SK-N-SH (cell line): ENCODE measurements at regions not wholly inside any gene's neighbourhood (a gene's known extent, or its start where the extent isn't known, plus 50 kb on each side); places are given as distances from the start of the nearest gene placed in this dataset.

Source experiments
- CTCF ChIA-PET: fragments of 300-600, 350-600 bp; formaldehyde crosslinking; extraction: SDS; loops from one replicate; lab custom pipeline; 2021; lab: Yijun Ruan, JAX
- POLR2A ChIA-PET: fragments of 350-600 bp; sonication (Branson Sonifier 250); formaldehyde crosslinking; extraction: SDS; loops from one replicate; lab custom pipeline; 2020; ENCODE audit warnings: antibody characterized with exemption, inconsistent platforms; lab: Yijun Ruan, JAX
- DNase-seq: peaks from one replicate; pipeline ENCODE4 v3.0.0; 2012
- H2AFZ ChIP-seq: fragments of 200-600 bp; sonication (generic); 2 replicates; pipeline ENCODE4 v1.8.1; 2016; ENCODE audit warnings: antibody characterized with exemption, mild to moderate bottlenecking, low read depth
- H3F3A ChIP-seq: fragments of 200-600 bp; sonication (generic); replicated peaks from 2 replicates; pipeline ENCODE3; 2016; ENCODE audit warnings: antibody characterized with exemption, mild to moderate bottlenecking; ENCODE audit not compliant: insufficient read depth
- H3K27ac ChIP-seq, 2 experiments: fragments of 200-500 bp in 1 of 2; fragments of 200-600 bp in 1 of 2; sonication (Bioruptor generic) in 1 of 2; sonication (generic), shearing (Covaris generic) in 1 of 2; 2 replicates each; pipeline versions ENCODE4 v1.5.1 to v1.6.1; 2014 to 2016; ENCODE audit warnings: low read depth in 2 of 2, inconsistent platforms in 1 of 2, low read length in 1 of 2, mild to moderate bottlenecking in 1 of 2, mixed read lengths in 1 of 2
- H3K27me3 ChIP-seq: fragments of 200-600 bp; sonication (generic), shearing (Covaris generic); 2 replicates; pipeline ENCODE4 v1.6.1; 2016; ENCODE audit warnings: mixed run types; ENCODE audit not compliant: insufficient read depth
- H3K36me3 ChIP-seq, 2 experiments: fragments of 200-500 bp in 1 of 2; fragments of 200-600 bp in 1 of 2; sonication (Bioruptor generic) in 1 of 2; sonication (generic) in 1 of 2; replicated peaks in 1 of 2; 2 replicates each; pipeline versions ENCODE3 to v1.5.1; 2014 to 2016; ENCODE audit warnings: low read length in 1 of 2, mild to moderate bottlenecking in 1 of 2; ENCODE audit not compliant: insufficient read depth in 2 of 2, control insufficient read depth in 1 of 2
- H3K4me1 ChIP-seq, 2 experiments: fragments of 200-500 bp in 1 of 2; fragments of 200-600 bp in 1 of 2; sonication (Bioruptor generic) in 1 of 2; sonication (generic), shearing (Covaris generic) in 1 of 2; 2 replicates each; pipeline versions ENCODE4 v1.5.1 to v1.6.1; 2014 to 2016; ENCODE audit warnings: low read depth in 1 of 2, low read length in 1 of 2, mixed run types in 1 of 2; ENCODE audit not compliant: insufficient read depth in 2 of 2, control insufficient read depth in 1 of 2
- H3K4me2 ChIP-seq: fragments of 200-600 bp; sonication (generic), shearing (Covaris generic); 2 replicates; pipeline ENCODE4 v1.6.1; 2017; ENCODE audit warnings: mixed run types
- H3K4me3 ChIP-seq, 2 experiments: fragments of 200-500 bp in 1 of 2; fragments of 200-600 bp in 1 of 2; sonication (Bioruptor generic) in 1 of 2; sonication (generic), shearing (Covaris generic) in 1 of 2; 2 replicates each; pipeline versions ENCODE4 v1.5.1 to v1.8.1; 2014 to 2016; ENCODE audit warnings: low read depth in 2 of 2, inconsistent platforms in 1 of 2, low read length in 1 of 2, mild to moderate bottlenecking in 1 of 2, mixed read lengths in 1 of 2, moderate library complexity in 1 of 2
- H3K79me2 ChIP-seq: fragments of 200-600 bp; sonication (generic); 2 replicates; pipeline ENCODE4 v1.8.1; 2017; ENCODE audit warnings: mild to moderate bottlenecking; ENCODE audit not compliant: insufficient read depth
- H3K9ac ChIP-seq: fragments of 200-600 bp; sonication (generic); 2 replicates; pipeline ENCODE4 v1.6.1; 2017; ENCODE audit warnings: mixed run types
- H3K9me2 ChIP-seq: fragments of 200-600 bp; sonication (generic); 2 replicates; pipeline ENCODE4 v1.6.1; 2017; ENCODE audit warnings: mixed run types
- H3K9me3 ChIP-seq: fragments of 200-600 bp; sonication (generic); 2 replicates; pipeline ENCODE4 v1.6.1; 2017; ENCODE audit warnings: mixed run types, mild to moderate bottlenecking, moderate library complexity
- H4K20me1 ChIP-seq: fragments of 200-600 bp; sonication (generic); 2 replicates; pipeline ENCODE4 v1.6.1; 2017; ENCODE audit warnings: mild to moderate bottlenecking, mixed run types; ENCODE audit not compliant: insufficient read depth
- FOXJ3 ChIP-seq: sonication (generic); formaldehyde crosslinking; IDR thresholded peaks from 2 replicates; pipeline ENCODE4 v1.5.1; 2020; ENCODE audit warnings: mild to moderate bottlenecking, missing genetic modification reagents
- MEF2A ChIP-seq: IDR thresholded peaks from 2 replicates; pipeline ENCODE4 v1.4.0; 2012; ENCODE audit warnings: low read depth, borderline replicate concordance
- MXI1 ChIP-seq: IDR thresholded peaks from 2 replicates; pipeline ENCODE4 v1.6.1; 2012; ENCODE audit warnings: mild to moderate bottlenecking, low read depth, low read length, improper control_type of control experiment
- RAD21 ChIP-seq: IDR thresholded peaks from 2 replicates; pipeline ENCODE4 v1.6.1; 2012; ENCODE audit warnings: mild to moderate bottlenecking, low read length
- RFX5 ChIP-seq: IDR thresholded peaks from 2 replicates; pipeline ENCODE4 v1.6.1; 2012; ENCODE audit warnings: mild to moderate bottlenecking, improper control_type of control experiment, low read length
- TAF1 ChIP-seq: IDR thresholded peaks from 2 replicates; pipeline ENCODE4 v1.6.1; 2012; ENCODE audit warnings: low read depth, mild to moderate bottlenecking, low read length, moderate library complexity, borderline replicate concordance
- TEAD4 ChIP-seq: IDR thresholded peaks from 2 replicates; pipeline ENCODE4 v1.4.0; 2012; ENCODE audit warnings: mild to moderate bottlenecking, borderline replicate concordance; ENCODE audit not compliant: insufficient read depth
- USF1 ChIP-seq: IDR thresholded peaks from 2 replicates; pipeline ENCODE4 v1.4.0; 2012; ENCODE audit warnings: low read depth, borderline replicate concordance
- WGBS: methylation state at CpG from one replicate; pipeline ENCODE4 v1.1.6; 2017; ENCODE audit warnings: low lambda C conversion rate; 5-methylcytosine and 5-hydroxymethylcytosine counted together
- TF ChIP-seq, protein P1 (sequence below): fragments of 200-600 bp; sonication (generic); IDR thresholded peaks from 2 replicates; pipeline ENCODE4 v1.6.1; 2017; ENCODE audit warnings: antibody characterized with exemption, mild to moderate bottlenecking, moderate library complexity
- TF ChIP-seq, protein P2 (sequence below): fragments of 150-350 bp; IDR thresholded peaks from 2 replicates; pipeline ENCODE4 v1.6.1; 2016; ENCODE audit warnings: mild to moderate bottlenecking, low read depth, low read length

GRCh38 chr12:72978999-72979398, 706.8 kb downstream of the TRHDE start (continued):
- TF ChIP-seq, protein P1, sequence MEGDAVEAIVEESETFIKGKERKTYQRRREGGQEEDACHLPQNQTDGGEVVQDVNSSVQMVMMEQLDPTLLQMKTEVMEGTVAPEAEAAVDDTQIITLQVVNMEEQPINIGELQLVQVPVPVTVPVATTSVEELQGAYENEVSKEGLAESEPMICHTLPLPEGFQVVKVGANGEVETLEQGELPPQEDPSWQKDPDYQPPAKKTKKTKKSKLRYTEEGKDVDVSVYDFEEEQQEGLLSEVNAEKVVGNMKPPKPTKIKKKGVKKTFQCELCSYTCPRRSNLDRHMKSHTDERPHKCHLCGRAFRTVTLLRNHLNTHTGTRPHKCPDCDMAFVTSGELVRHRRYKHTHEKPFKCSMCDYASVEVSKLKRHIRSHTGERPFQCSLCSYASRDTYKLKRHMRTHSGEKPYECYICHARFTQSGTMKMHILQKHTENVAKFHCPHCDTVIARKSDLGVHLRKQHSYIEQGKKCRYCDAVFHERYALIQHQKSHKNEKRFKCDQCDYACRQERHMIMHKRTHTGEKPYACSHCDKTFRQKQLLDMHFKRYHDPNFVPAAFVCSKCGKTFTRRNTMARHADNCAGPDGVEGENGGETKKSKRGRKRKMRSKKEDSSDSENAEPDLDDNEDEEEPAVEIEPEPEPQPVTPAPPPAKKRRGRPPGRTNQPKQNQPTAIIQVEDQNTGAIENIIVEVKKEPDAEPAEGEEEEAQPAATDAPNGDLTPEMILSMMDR, result no peak
- TF ChIP-seq, protein P2, sequence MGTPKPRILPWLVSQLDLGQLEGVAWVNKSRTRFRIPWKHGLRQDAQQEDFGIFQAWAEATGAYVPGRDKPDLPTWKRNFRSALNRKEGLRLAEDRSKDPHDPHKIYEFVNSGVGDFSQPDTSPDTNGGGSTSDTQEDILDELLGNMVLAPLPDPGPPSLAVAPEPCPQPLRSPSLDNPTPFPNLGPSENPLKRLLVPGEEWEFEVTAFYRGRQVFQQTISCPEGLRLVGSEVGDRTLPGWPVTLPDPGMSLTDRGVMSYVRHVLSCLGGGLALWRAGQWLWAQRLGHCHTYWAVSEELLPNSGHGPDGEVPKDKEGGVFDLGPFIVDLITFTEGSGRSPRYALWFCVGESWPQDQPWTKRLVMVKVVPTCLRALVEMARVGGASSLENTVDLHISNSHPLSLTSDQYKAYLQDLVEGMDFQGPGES, result no peak
- TF ChIP-seq MXI1, result no peak
- TF ChIP-seq MEF2A, result no peak
- no peak for TF ChIP-seq FOXJ3 (CRISPR knock-in tag)

DNA sequence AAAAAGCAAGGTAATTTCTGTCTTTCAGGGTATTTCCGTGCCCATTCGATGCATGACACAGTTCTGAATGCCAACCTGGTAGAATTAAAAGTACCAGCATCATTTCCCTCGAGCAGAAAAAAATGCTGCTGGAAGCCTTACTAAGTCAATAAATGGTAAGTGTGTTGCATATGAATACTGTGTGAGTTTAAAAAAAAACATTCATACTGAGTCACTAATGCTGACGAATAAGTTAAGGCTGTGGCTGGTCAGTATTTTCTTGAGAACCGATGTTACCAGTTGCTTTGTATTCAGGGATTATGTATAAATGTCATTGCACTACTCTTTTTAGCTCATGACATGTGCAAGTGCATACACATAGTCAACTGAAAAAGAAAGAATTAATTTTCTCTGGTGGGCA, 710.2 kb downstream of the TRHDE start:
- no peak overlapping the region for H3K4me2 ChIP-seq
- 16% methylated on average over 5 of the region's 5 CpGs for WGBS
- H3K4me3 ChIP-seq, result no peak overlapping the region
- H4K20me1 ChIP-seq, result no peaks in the 10 kb centered on the region
- H3K9me2 ChIP-seq, result no peaks in the 10 kb centered on the region
- H3F3A ChIP-seq, result no peaks in the 10 kb centered on the region
- H2AFZ ChIP-seq, result no peak overlapping the region
- TF ChIP-seq TEAD4, result no peak
- no peak for TF ChIP-seq USF1
- TF ChIP-seq, protein P2, result no peak
- no peak for TF ChIP-seq RAD21
- TF ChIP-seq, protein P1, result no peak
- TF ChIP-seq MXI1, result no peak
- no peak for TF ChIP-seq RFX5
- TF ChIP-seq TAF1, result no peak
- CTCF ChIA-PET, result no interaction called here
- POLR2A ChIA-PET, result no interaction called here
- H3K36me3 ChIP-seq, result no peaks in the 10 kb centered on the region
- H3K27ac ChIP-seq, result no peak overlapping the region
- H3K4me1 ChIP-seq, result no peaks in the 10 kb centered on the region
- no peaks in the 10 kb centered on the region for H3K79me2 ChIP-seq
- H3K9me3 ChIP-seq, result no peaks in the 10 kb centered on the region
- H3K9ac ChIP-seq, result no peak overlapping the region
- DNase-seq, result no peak
- H3K27me3 ChIP-seq, result no peaks in the 10 kb centered on the region
